NB4 (cell line): ENCODE measurements at regions not wholly inside any gene's neighbourhood (a gene's known extent, or its start where the extent isn't known, plus 50 kb on each side); places are given as distances from the start of the nearest gene placed in this dataset.

Source experiments
- MYC ChIP-seq: IDR thresholded peaks from 2 replicates; pipeline ENCODE4 v1.6.1; 2011; ENCODE audit warnings: low read depth, low read length
- POLR2A ChIP-seq: IDR thresholded peaks from 2 replicates; pipeline ENCODE4 v1.6.1; 2011; ENCODE audit warnings: mild to moderate bottlenecking; ENCODE audit not compliant: insufficient read length; ENCODE audit errors: extremely low read depth
- TF ChIP-seq, protein P1 (sequence below): IDR thresholded peaks from one replicate; pipeline ENCODE4 v1.5.1; 2012; ENCODE audit warnings: low read depth, low read length

DNA sequence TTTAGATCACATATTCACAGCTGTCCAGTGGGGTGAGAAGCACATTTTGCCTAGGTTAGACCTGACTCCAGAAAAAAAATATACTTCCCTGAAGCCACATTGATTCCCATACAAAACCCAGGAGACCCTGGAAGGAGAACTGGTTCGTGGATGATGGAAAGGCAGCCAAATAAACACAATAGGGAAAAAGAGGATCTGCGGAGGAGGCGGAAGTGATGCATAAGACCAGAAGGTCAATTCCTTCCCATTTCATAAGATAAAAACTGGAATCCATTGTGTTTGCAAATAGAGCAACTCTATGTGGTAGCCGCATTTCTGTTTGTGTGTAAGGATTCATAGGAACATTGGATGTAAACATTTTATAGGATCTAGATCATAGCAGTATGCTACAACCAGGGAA is 781.9 kb upstream of the GRM7 start:
- TF ChIP-seq POLR2A (no peak), MYC (no peak)
- TF ChIP-seq, protein P1, sequence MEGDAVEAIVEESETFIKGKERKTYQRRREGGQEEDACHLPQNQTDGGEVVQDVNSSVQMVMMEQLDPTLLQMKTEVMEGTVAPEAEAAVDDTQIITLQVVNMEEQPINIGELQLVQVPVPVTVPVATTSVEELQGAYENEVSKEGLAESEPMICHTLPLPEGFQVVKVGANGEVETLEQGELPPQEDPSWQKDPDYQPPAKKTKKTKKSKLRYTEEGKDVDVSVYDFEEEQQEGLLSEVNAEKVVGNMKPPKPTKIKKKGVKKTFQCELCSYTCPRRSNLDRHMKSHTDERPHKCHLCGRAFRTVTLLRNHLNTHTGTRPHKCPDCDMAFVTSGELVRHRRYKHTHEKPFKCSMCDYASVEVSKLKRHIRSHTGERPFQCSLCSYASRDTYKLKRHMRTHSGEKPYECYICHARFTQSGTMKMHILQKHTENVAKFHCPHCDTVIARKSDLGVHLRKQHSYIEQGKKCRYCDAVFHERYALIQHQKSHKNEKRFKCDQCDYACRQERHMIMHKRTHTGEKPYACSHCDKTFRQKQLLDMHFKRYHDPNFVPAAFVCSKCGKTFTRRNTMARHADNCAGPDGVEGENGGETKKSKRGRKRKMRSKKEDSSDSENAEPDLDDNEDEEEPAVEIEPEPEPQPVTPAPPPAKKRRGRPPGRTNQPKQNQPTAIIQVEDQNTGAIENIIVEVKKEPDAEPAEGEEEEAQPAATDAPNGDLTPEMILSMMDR: no peak
